DOHH2 (cell line): ENCODE measurements at regions not wholly inside any gene's neighbourhood (a gene's known extent, or its start where the extent isn't known, plus 50 kb on each side); places are given as distances from the start of the nearest gene placed in this dataset.

ENCODE experiments used
- H3F3A ChIP-seq: fragments of 200-600 bp; sonication (generic), shearing (Covaris generic); 2 replicates; pipeline ENCODE4 v1.6.0; 2016; ENCODE audit warnings: antibody characterized with exemption, mild to moderate bottlenecking; ENCODE audit not compliant: control insufficient read depth, insufficient read depth
- H3K27ac ChIP-seq: fragments of 200-600 bp; sonication (generic); 2 replicates; pipeline ENCODE4 v1.5.1; 2014; ENCODE audit warnings: low read depth, mild to moderate bottlenecking, low read length, moderate library complexity
- H3K27me3 ChIP-seq: fragments of 200-600 bp; sonication (generic); 2 replicates; pipeline ENCODE4 v1.6.1; 2014; ENCODE audit warnings: mild to moderate bottlenecking, low read length, mixed read lengths; ENCODE audit not compliant: control insufficient read depth
- H3K36me3 ChIP-seq: fragments of 200-600 bp; sonication (generic); 2 replicates; pipeline ENCODE4 v1.6.1; 2014; ENCODE audit warnings: mild to moderate bottlenecking, low read length, moderate library complexity, mixed read lengths; ENCODE audit not compliant: control insufficient read depth
- H3K4me1 ChIP-seq: fragments of 200-600 bp; sonication (generic); 2 replicates; pipeline ENCODE4 v1.6.1; 2014; ENCODE audit warnings: mild to moderate bottlenecking, low read length, mixed read lengths; ENCODE audit not compliant: control insufficient read depth
- H3K4me2 ChIP-seq: fragments of 200-600 bp; sonication (generic); 2 replicates; pipeline ENCODE4 v1.6.0; 2014; ENCODE audit warnings: mild to moderate bottlenecking, low read length, moderate library complexity
- H3K4me3 ChIP-seq: fragments of 200-600 bp; sonication (generic); 2 replicates; pipeline ENCODE4 v1.5.1; 2014; ENCODE audit warnings: mild to moderate bottlenecking, low read length, mixed read lengths
- H3K79me2 ChIP-seq: fragments of 200-600 bp; sonication (generic); 2 replicates; pipeline ENCODE4 v1.6.1; 2014; ENCODE audit warnings: mild to moderate bottlenecking, low read length, mixed read lengths; ENCODE audit not compliant: control insufficient read depth
- H3K9me2 ChIP-seq: fragments of 200-600 bp; sonication (generic); replicated peaks from 2 replicates; pipeline ENCODE4 v1.6.1; 2014; ENCODE audit warnings: mild to moderate bottlenecking, low read length, mixed read lengths; ENCODE audit not compliant: control insufficient read depth
- H3K9me3 ChIP-seq: fragments of 200-600 bp; sonication (generic); 2 replicates; pipeline ENCODE4 v1.6.1; 2014; ENCODE audit warnings: antibody characterized with exemption, low read length, mixed read lengths; ENCODE audit not compliant: control insufficient read depth, insufficient read depth
- H4K20me1 ChIP-seq: fragments of 200-600 bp; sonication (generic); 2 replicates; pipeline ENCODE4 v1.6.0; 2014; ENCODE audit warnings: low read depth, mild to moderate bottlenecking, antibody characterized with exemption, low read length, moderate library complexity; ENCODE audit not compliant: control insufficient read depth, insufficient read depth
- EZH2phosphoT487 ChIP-seq: fragments of 200-600 bp; sonication (generic); IDR thresholded peaks from 2 replicates; pipeline ENCODE4 v1.6.1; 2017; ENCODE audit warnings: borderline replicate concordance, mild to moderate bottlenecking, antibody characterized with exemption, low read length, moderate library complexity, mixed read lengths
- TF ChIP-seq, protein P1 (sequence below): fragments of 200-600 bp; sonication (generic); IDR thresholded peaks from one replicate; pipeline ENCODE4 v1.5.1; 2014; ENCODE audit warnings: antibody characterized with exemption, mild to moderate bottlenecking, low read depth, low read length; ENCODE audit not compliant: poor library complexity, severe bottlenecking

DNA sequence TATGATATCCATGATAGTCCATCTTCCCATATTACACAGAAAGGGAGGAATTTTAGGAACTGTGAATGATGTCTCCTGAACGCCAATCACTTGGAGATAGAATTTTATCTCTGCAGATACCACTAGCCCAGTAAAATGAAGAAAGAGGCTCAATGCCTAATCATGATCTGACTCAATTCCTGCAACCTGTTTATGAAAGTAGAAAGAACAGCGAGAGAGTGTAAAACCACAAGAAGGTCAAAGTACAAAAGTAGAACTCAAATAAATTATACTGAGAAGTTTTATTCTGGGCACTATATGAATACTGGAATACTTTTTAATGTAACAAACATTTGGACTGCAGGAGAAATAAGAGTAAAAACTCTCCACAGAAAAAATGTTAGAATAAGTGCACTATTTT lies 892.1 kb upstream of the DDX18 start:
- no peaks in the 10 kb centered on the region for H3K36me3 ChIP-seq
- H3K4me2 ChIP-seq, result no peak overlapping the region
- H3F3A ChIP-seq, result no peaks in the 10 kb centered on the region
- no peaks in the 10 kb centered on the region for H3K9me3 ChIP-seq
- H3K4me1 ChIP-seq, result no peaks in the 10 kb centered on the region
- H3K79me2 ChIP-seq, result no peaks in the 10 kb centered on the region
- TF ChIP-seq EZH2phosphoT487, result no peak
- TF ChIP-seq, protein P1, sequence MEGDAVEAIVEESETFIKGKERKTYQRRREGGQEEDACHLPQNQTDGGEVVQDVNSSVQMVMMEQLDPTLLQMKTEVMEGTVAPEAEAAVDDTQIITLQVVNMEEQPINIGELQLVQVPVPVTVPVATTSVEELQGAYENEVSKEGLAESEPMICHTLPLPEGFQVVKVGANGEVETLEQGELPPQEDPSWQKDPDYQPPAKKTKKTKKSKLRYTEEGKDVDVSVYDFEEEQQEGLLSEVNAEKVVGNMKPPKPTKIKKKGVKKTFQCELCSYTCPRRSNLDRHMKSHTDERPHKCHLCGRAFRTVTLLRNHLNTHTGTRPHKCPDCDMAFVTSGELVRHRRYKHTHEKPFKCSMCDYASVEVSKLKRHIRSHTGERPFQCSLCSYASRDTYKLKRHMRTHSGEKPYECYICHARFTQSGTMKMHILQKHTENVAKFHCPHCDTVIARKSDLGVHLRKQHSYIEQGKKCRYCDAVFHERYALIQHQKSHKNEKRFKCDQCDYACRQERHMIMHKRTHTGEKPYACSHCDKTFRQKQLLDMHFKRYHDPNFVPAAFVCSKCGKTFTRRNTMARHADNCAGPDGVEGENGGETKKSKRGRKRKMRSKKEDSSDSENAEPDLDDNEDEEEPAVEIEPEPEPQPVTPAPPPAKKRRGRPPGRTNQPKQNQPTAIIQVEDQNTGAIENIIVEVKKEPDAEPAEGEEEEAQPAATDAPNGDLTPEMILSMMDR, result no peak
- H3K27ac ChIP-seq, result no peak overlapping the region
- no peaks in the 10 kb centered on the region for H3K27me3 ChIP-seq
- no peaks in the 10 kb centered on the region for H4K20me1 ChIP-seq
- H3K4me3 ChIP-seq, result no peak overlapping the region
- H3K9me2 ChIP-seq, result no peaks in the 10 kb centered on the region; the same call in 1 of the 2 replicates

DNA sequence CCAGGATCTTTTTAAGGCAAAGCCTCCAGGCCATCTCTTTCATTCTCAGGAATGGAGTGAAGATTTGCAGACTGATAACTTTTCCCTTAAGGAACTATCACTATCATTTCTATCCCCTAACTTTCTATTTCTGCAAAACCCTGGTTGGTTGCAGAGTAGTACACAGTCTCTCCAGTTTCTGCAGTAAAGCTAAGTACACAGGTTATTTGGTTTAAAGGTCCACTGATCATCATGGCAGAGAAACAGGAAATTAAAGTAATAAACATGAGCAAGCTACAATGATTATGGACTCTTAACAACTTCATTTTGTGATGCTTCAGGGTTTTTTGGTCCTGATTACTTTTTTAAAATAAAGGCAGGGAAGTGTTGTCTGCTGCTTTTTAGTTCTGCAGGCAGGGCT lies 890.0 kb upstream of the DDX18 start:
- Histone ChIP-seq H4K20me1 (no peaks in the 10 kb centered on the region), H3F3A (no peaks in the 10 kb centered on the region), H3K4me3 (no peak overlapping the region), H3K4me1 (no peaks in the 10 kb centered on the region), H3K27me3 (no peaks in the 10 kb centered on the region), H3K9me2 (no peaks in the 10 kb centered on the region; the same call in 1 of the 2 replicates), H3K27ac (no peak overlapping the region), H3K9me3 (no peaks in the 10 kb centered on the region), H3K36me3 (no peaks in the 10 kb centered on the region), H3K79me2 (no peaks in the 10 kb centered on the region), H3K4me2 (no peak overlapping the region)
- no peak for TF ChIP-seq EZH2phosphoT487

DNA sequence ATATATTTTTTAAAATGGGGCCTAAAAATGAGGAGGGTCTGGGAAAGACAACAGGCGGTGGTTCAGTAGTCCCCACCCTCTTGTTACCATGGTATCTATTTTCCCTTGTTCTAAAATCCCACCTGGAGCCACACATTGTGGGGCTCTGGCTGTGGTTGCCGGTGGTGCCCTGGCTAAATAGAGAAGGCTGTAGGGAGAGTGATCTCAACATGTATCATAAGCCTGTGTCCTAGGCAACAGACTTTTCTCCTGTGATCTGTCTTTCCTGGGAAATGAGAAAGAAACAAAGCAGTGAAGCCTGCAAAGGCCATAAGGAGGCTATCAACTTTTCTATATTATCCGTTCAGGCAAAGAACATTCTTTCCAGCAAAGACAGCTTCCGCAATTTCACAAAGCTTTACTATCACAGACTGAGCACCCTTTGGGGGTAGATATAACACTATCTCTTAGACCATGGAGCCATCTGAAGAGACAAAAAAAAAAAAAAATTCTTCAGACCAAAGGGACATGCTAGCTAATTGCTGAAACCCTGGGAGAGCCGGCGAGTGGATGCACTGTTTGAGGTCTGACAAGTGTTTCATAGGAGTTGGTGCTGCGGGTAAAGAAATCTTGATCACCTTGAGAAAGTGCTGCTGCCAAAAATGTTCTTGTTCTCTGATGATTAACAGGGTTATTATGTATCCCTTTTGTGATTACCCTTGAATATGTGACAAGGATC lies 879.2 kb upstream of the DDX18 start:
- Histone ChIP-seq H3K4me3 (no peak overlapping the region), H3K4me1 (no peaks in the 10 kb centered on the region), H3K27ac (no peak overlapping the region), H3K27me3 (no peaks in the 10 kb centered on the region), H3K9me2 (no peaks in the 10 kb centered on the region), H4K20me1 (no peaks in the 10 kb centered on the region), H3K36me3 (no peaks in the 10 kb centered on the region), H3K9me3 (no peaks in the 10 kb centered on the region), H3K79me2 (no peaks in the 10 kb centered on the region), H3F3A (no peaks in the 10 kb centered on the region), H3K4me2 (no peak overlapping the region)
- TF ChIP-seq, protein P1, result no peak
- no peak for TF ChIP-seq EZH2phosphoT487

DNA sequence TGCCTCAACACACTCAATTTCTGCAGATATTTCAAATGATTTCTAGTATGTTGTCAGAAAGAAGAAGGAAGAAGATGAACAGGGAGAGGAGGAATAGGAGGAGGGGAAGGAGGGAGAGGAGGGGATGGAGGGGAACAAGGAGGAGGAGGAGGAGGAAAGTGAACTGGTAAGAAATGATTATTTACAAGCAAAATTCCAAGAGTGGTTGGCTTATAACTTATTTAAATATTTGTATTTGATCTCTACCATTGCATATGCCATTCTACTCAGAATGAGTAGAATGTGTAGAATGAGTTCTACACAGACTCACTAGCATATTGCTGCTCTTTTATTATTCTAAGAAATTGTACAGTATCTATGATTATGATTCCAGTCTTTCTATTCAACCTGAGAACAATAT lies 866.2 kb upstream of the DDX18 start:
- no peaks in the 10 kb centered on the region for H3K9me3 ChIP-seq
- H3K4me3 ChIP-seq, result no peak overlapping the region
- H3K4me1 ChIP-seq, result no peaks in the 10 kb centered on the region
- no peak for TF ChIP-seq EZH2phosphoT487
- TF ChIP-seq, protein P1, result no peak
- no peaks in the 10 kb centered on the region for H3F3A ChIP-seq
- no peaks in the 10 kb centered on the region for H3K79me2 ChIP-seq
- H3K4me2 ChIP-seq, result no peak overlapping the region
- no peaks in the 10 kb centered on the region for H3K27me3 ChIP-seq
- no peaks in the 10 kb centered on the region for H3K36me3 ChIP-seq
- H3K9me2 ChIP-seq, result no peaks in the 10 kb centered on the region
- no peaks in the 10 kb centered on the region for H4K20me1 ChIP-seq
- H3K27ac ChIP-seq, result no peak overlapping the region
